Astrocyte (in vitro differentiated cells and primary cell): ENCODE measurements at regions not wholly inside any gene's neighbourhood (a gene's known extent, or its start where the extent isn't known, plus 50 kb on each side); places are given as distances from the start of the nearest gene placed in this dataset.
A peak's percentile ranks its signal among the peaks of the same experiment; 100 is the strongest.

ENCODE experiments used
- DNase-seq: peaks from one replicate; pipeline ENCODE4 v3.0.0-alpha.2; 2010; ENCODE audit warnings: low read depth
- FAIRE-seq: peaks from 2 replicates; lab custom pipeline; 2011; peaks lifted over from hg19 to GRCh38; lab: Jason Lieb, UNC
- H2AFZ ChIP-seq: 2 replicates; pipeline ENCODE4 v1.6.0; 2012; ENCODE audit warnings: low read depth, low read length, inconsistent platforms
- H3K27ac ChIP-seq: 2 replicates; pipeline ENCODE4 v1.5.1; 2011; ENCODE audit warnings: low read depth, low read length, inconsistent platforms
- H3K27me3 ChIP-seq: 2 replicates; pipeline ENCODE4 v1.6.0; 2011; ENCODE audit warnings: low read length, inconsistent platforms; ENCODE audit not compliant: insufficient read depth
- H3K36me3 ChIP-seq: 2 replicates; pipeline ENCODE4 v1.5.1; 2011; ENCODE audit warnings: low read length, inconsistent platforms; ENCODE audit not compliant: insufficient read depth
- H3K4me1 ChIP-seq: 2 replicates; pipeline ENCODE4 v1.5.1; 2011; ENCODE audit warnings: low read length, inconsistent platforms; ENCODE audit not compliant: insufficient read depth
- H3K4me2 ChIP-seq: 2 replicates; pipeline ENCODE4 v1.6.0; 2012; ENCODE audit warnings: low read length, inconsistent platforms
- H3K4me3 ChIP-seq: 2 replicates; pipeline ENCODE4 v1.5.1; 2011; ENCODE audit warnings: low read depth, mild to moderate bottlenecking, low read length, inconsistent platforms; ENCODE audit not compliant: insufficient read depth
- H3K79me2 ChIP-seq: 2 replicates; pipeline ENCODE4 v1.6.0; 2012; ENCODE audit warnings: mild to moderate bottlenecking, low read length, inconsistent platforms; ENCODE audit not compliant: insufficient read depth
- H3K9ac ChIP-seq: 2 replicates; pipeline ENCODE4 v1.6.0; 2012; ENCODE audit warnings: mild to moderate bottlenecking, low read length, inconsistent platforms
- H3K9me3 ChIP-seq: 2 replicates; pipeline ENCODE4 v1.5.1; 2012; ENCODE audit warnings: low read depth, mild to moderate bottlenecking, low read length, inconsistent platforms; ENCODE audit not compliant: insufficient read depth
- H4K20me1 ChIP-seq: 2 replicates; pipeline ENCODE4 v1.6.0; 2012; ENCODE audit warnings: low read length, inconsistent platforms; ENCODE audit not compliant: insufficient read depth
- H3K27ac Mint-ChIP-seq: one replicate; pipeline ENCODE4 v1.8.0; 2021; ENCODE audit warnings: mild to moderate bottlenecking, mixed read lengths; ENCODE audit not compliant: unreplicated experiment
- H3K27me3 Mint-ChIP-seq: one replicate; pipeline ENCODE4 v1.8.0; 2021; ENCODE audit warnings: low read depth, mixed read lengths; ENCODE audit not compliant: unreplicated experiment
- H3K36me3 Mint-ChIP-seq: one replicate; pipeline ENCODE4 v1.8.0; 2021; ENCODE audit warnings: low read depth, mixed read lengths; ENCODE audit not compliant: unreplicated experiment
- H3K4me1 Mint-ChIP-seq: one replicate; pipeline ENCODE4 v1.8.0; 2021; ENCODE audit warnings: low read depth, mixed read lengths; ENCODE audit not compliant: unreplicated experiment
- H3K4me3 Mint-ChIP-seq: one replicate; pipeline ENCODE4 v1.8.0; 2021; ENCODE audit warnings: mild to moderate bottlenecking, moderate library complexity, mixed read lengths; ENCODE audit not compliant: unreplicated experiment
- H3K9me3 Mint-ChIP-seq: one replicate; pipeline ENCODE4 v1.8.0; 2021; ENCODE audit warnings: mild to moderate bottlenecking, mixed read lengths; ENCODE audit not compliant: unreplicated experiment
- CTCF ChIP-seq: IDR thresholded peaks from 2 replicates; pipeline ENCODE4 v1.5.1; 2011; ENCODE audit warnings: low read depth, mild to moderate bottlenecking, inconsistent platforms, low read length, moderate library complexity; ENCODE audit not compliant: insufficient read depth
- EZH2 ChIP-seq: IDR thresholded peaks from 2 replicates; pipeline ENCODE4 v1.6.1; 2012; ENCODE audit warnings: mild to moderate bottlenecking, low read length, inconsistent platforms; ENCODE audit not compliant: insufficient read depth

GRCh38 chr4:162498168-162498567 lies 334.4 kb upstream of the FSTL5 start:
- Histone ChIP-seq H3K9me3 (no peaks in the 10 kb centered on the region), H3K4me2 (no peak overlapping the region), H3K4me3 (no peak overlapping the region), H4K20me1 (no peaks in the 10 kb centered on the region), H3K9ac (no peak overlapping the region), H3K27me3 (no peaks in the 10 kb centered on the region), H3K27ac (no peak overlapping the region), H3K79me2 (no peaks in the 10 kb centered on the region), H3K36me3 (no peaks in the 10 kb centered on the region), H2AFZ (no peak overlapping the region), H3K4me1 (no peaks in the 10 kb centered on the region)
- Mint-ChIP-seq H3K9me3 (no peaks in the 10 kb centered on the region), H3K4me3 (no peak overlapping the region), H3K36me3 (no peaks in the 10 kb centered on the region), H3K4me1 (no peaks in the 10 kb centered on the region), H3K27me3 (no peaks in the 10 kb centered on the region), H3K27ac (no peak overlapping the region)
- DNase-seq (no peak), FAIRE-seq (no peak)
- TF ChIP-seq EZH2 (no peak), CTCF (no peak)

- FAIRE-seq, result no peak
- TF ChIP-seq CTCF, result peak; percentile 79
- no peak for TF ChIP-seq EZH2
- Histone ChIP-seq H3K27ac (no peak overlapping the region), H3K27me3 (no peaks in the 10 kb centered on the region), H3K79me2 (no peaks in the 10 kb centered on the region), H3K4me2 (peak overlapping the region; percentile 38), H4K20me1 (no peaks in the 10 kb centered on the region), H2AFZ (no peak overlapping the region), H3K9ac (no peak overlapping the region), H3K4me1 (no peaks in the 10 kb centered on the region), H3K4me3 (no peak overlapping the region), H3K9me3 (no peaks in the 10 kb centered on the region), H3K36me3 (no peaks in the 10 kb centered on the region)
- Mint-ChIP-seq H3K36me3 (no peaks in the 10 kb centered on the region), H3K4me1 (no peaks in the 10 kb centered on the region), H3K9me3 (no peaks in the 10 kb centered on the region), H3K4me3 (no peak overlapping the region), H3K27me3 (no peaks in the 10 kb centered on the region), H3K27ac (no peak overlapping the region)
- peak; percentile 25 for DNase-seq
These were observed 333.9 kb upstream of the FSTL5 start for GRCh38 chr4:162497564-162498167.

GRCh38 chr4:162494935-162495334 lies 331.1 kb upstream of the FSTL5 start:
- H3K4me3 ChIP-seq, result no peak overlapping the region
- H4K20me1 ChIP-seq, result no peaks in the 10 kb centered on the region
- FAIRE-seq (no peak), DNase-seq (no peak)
- no peaks in the 10 kb centered on the region for H3K9me3 ChIP-seq
- H3K4me3 Mint-ChIP-seq, result no peak overlapping the region
- no peak overlapping the region for H3K27ac ChIP-seq
- H3K4me2 ChIP-seq, result no peak overlapping the region
- no peaks in the 10 kb centered on the region for H3K36me3 ChIP-seq
- no peaks in the 10 kb centered on the region for H3K4me1 Mint-ChIP-seq
- no peak overlapping the region for H2AFZ ChIP-seq
- no peaks in the 10 kb centered on the region for H3K27me3 Mint-ChIP-seq
- H3K79me2 ChIP-seq, result no peaks in the 10 kb centered on the region
- H3K4me1 ChIP-seq, result no peaks in the 10 kb centered on the region
- TF ChIP-seq CTCF (no peak), EZH2 (no peak)
- H3K9me3 Mint-ChIP-seq, result peaks cover 2% of the 10 kb centered on the region
- H3K27ac Mint-ChIP-seq, result no peak overlapping the region
- H3K27me3 ChIP-seq, result no peaks in the 10 kb centered on the region
- H3K36me3 Mint-ChIP-seq, result no peaks in the 10 kb centered on the region
- H3K9ac ChIP-seq, result no peak overlapping the region
